ENCODE measurements at regions not wholly inside any gene's neighbourhood (a gene's known extent, or its start where the extent isn't known, plus 50 kb on each side); places are given as distances from the start of the nearest gene placed in this dataset.

- FAIRE-seq: no peak
- no peak overlapping the region for H3K4me3 ChIP-seq (ENCODE audit: control insufficient read depth in 2 of 3, extremely low read depth in 1 of 3, insufficient read depth in 2 of 3, low read depth in 1 of 3, low read length in 3 of 3)
- no peak overlapping the region for H2AFZ ChIP-seq (ENCODE audit: control insufficient read depth, low read length)
- no peaks in the 10 kb centered on the region for H3K36me3 ChIP-seq (ENCODE audit: control insufficient read depth in 2 of 2, extremely low read depth in 1 of 2, insufficient read depth in 2 of 2, low read length in 2 of 2)
- dilution Hi-C loops (cut with MboI; ENCODE audit: extremely low pct_ligation_motif_present, low sequenced_read_pairs): no loop called here
- H3K4me1 ChIP-seq (ENCODE audit: control insufficient read depth, extremely low read depth, insufficient read depth, low read length): no peaks in the 10 kb centered on the region
- H3K27me3 ChIP-seq (ENCODE audit: control insufficient read depth, extremely low read depth, insufficient read depth, low read length): no peaks in the 10 kb centered on the region
- no peak for DNase-seq (ENCODE audit: low read depth, low spot score)
- TF ChIP-seq CTCF (optimal IDR thresholded peaks at IDR 0.05 in 1 of 3, IDR thresholded peaks at IDR 0.05 in 1 of 3, conservative IDR thresholded peaks at IDR 0.05 in 1 of 3; ENCODE audit: extremely low read depth in 1 of 3, insufficient read depth in 2 of 3, low read length in 3 of 3): no peak
- TF ChIP-seq EZH2 (IDR thresholded peaks at IDR 0.05; ENCODE audit: low read length): no peak
- no peak overlapping the region for H3K9ac ChIP-seq (ENCODE audit: control insufficient read depth, extremely low read depth, insufficient read depth, low read length)
- H3K79me2 ChIP-seq (ENCODE audit: control insufficient read depth, insufficient read depth, low read length): no peaks in the 10 kb centered on the region
- no peaks in the 10 kb centered on the region for H3K9me1 ChIP-seq (ENCODE audit: control insufficient read depth, extremely low read depth, insufficient read depth, low read length)
- peaks cover 2% of the 10 kb centered on the region for H3K9me3 ChIP-seq (ENCODE audit: control insufficient read depth, low read depth, low read length)
- no peaks in the 10 kb centered on the region for H4K20me1 ChIP-seq (ENCODE audit: control insufficient read depth, extremely low read depth, insufficient read depth, low read length)
- no peak overlapping the region for H3K4me2 ChIP-seq (ENCODE audit: control insufficient read depth, extremely low read depth, insufficient read depth, low read depth, low read length)
- no peak overlapping the region for H3K27ac ChIP-seq (ENCODE audit: control insufficient read depth, insufficient read depth, low read length)
These were observed 173.0 kb upstream of the TOM1L1 start for GRCh38 chr17:54727624-54728023.

- Histone ChIP-seq H3K27me3 (ENCODE audit: control insufficient read depth, extremely low read depth, insufficient read depth, low read length) (no peaks in the 10 kb centered on the region), H3K9me1 (ENCODE audit: control insufficient read depth, extremely low read depth, insufficient read depth, low read length) (no peaks in the 10 kb centered on the region), H4K20me1 (ENCODE audit: control insufficient read depth, extremely low read depth, insufficient read depth, low read length) (no peaks in the 10 kb centered on the region), H3K4me2 (ENCODE audit: control insufficient read depth, extremely low read depth, insufficient read depth, low read depth, low read length) (no peak overlapping the region), H3K27ac (ENCODE audit: control insufficient read depth, insufficient read depth, low read length) (no peak overlapping the region), H3K4me3 (ENCODE audit: control insufficient read depth in 2 of 3, extremely low read depth in 1 of 3, insufficient read depth in 2 of 3, low read depth in 1 of 3, low read length in 3 of 3) (no peak overlapping the region), H3K79me2 (ENCODE audit: control insufficient read depth, insufficient read depth, low read length) (no peaks in the 10 kb centered on the region), H3K4me1 (ENCODE audit: control insufficient read depth, extremely low read depth, insufficient read depth, low read length) (no peaks in the 10 kb centered on the region), H2AFZ (ENCODE audit: control insufficient read depth, low read length) (peak overlapping the region; percentile 51), H3K9ac (ENCODE audit: control insufficient read depth, extremely low read depth, insufficient read depth, low read length) (no peak overlapping the region), H3K36me3 (ENCODE audit: control insufficient read depth in 2 of 2, extremely low read depth in 1 of 2, insufficient read depth in 2 of 2, low read length in 2 of 2) (no peaks in the 10 kb centered on the region), H3K9me3 (ENCODE audit: control insufficient read depth, low read depth, low read length) (no peaks in the 10 kb centered on the region)
- DNase-seq (ENCODE audit: low read depth, low spot score) (no peak), FAIRE-seq (no peak)
- no peak for TF ChIP-seq CTCF (optimal IDR thresholded peaks at IDR 0.05 in 1 of 3, IDR thresholded peaks at IDR 0.05 in 1 of 3, conservative IDR thresholded peaks at IDR 0.05 in 1 of 3; ENCODE audit: extremely low read depth in 1 of 3, insufficient read depth in 2 of 3, low read length in 3 of 3)
- TF ChIP-seq EZH2 (IDR thresholded peaks at IDR 0.05; ENCODE audit: low read length): no peak
- dilution Hi-C loops (cut with MboI; ENCODE audit: extremely low pct_ligation_motif_present, low sequenced_read_pairs): no loop called here
These were observed 164.1 kb upstream of the TOM1L1 start for GRCh38 chr17:54736573-54736972.
